ENCODE measurements at regions not wholly inside any gene's neighbourhood (a gene's known extent, or its start where the extent isn't known, plus 50 kb on each side); places are given as distances from the start of the nearest gene placed in this dataset.

GRCh38 chr12:92444763-92445162 lies 258.0 kb upstream of the PLEKHG7 start:
- TF ChIP-seq POLR2AphosphoS5 (IDR thresholded peaks at IDR 0.05; ENCODE audit: insufficient read depth in 1 of 2, low read depth in 1 of 2): no peak
- no peak for TF ChIP-seq CTCF (IDR thresholded peaks at IDR 0.05)
- no peak for TF ChIP-seq POLR2A (IDR thresholded peaks at IDR 0.05)
- intact Hi-C loops (cut with DNase I): no loop called here
- Histone ChIP-seq H3K36me3 (no peaks in the 10 kb centered on the region), H3K9me3 (no peaks in the 10 kb centered on the region), H3K27ac (peak overlapping the region; percentile 66), H3K27me3 (no peaks in the 10 kb centered on the region), H3K4me3 (no peak overlapping the region), H3K4me1 (peaks cover 25% of the 10 kb centered on the region)
- no peak for DNase-seq (ENCODE audit: extremely low spot score in 2 of 2)

GRCh38 chr12:92442782-92443181 lies 260.0 kb upstream of the PLEKHG7 start:
- no peaks in the 10 kb centered on the region for H3K9me3 ChIP-seq
- no peak for DNase-seq (ENCODE audit: extremely low spot score in 2 of 2)

GRCh38 chr12:92440072-92440471 lies 262.7 kb upstream of the PLEKHG7 start:
- TF ChIP-seq CTCF (IDR thresholded peaks at IDR 0.05) (no peak), POLR2AphosphoS5 (IDR thresholded peaks at IDR 0.05; ENCODE audit: insufficient read depth in 1 of 2, low read depth in 1 of 2) (no peak), POLR2A (IDR thresholded peaks at IDR 0.05) (no peak)
- Histone ChIP-seq H3K27me3 (no peaks in the 10 kb centered on the region), H3K4me1 (peaks cover 23% of the 10 kb centered on the region), H3K4me3 (no peak overlapping the region), H3K9me3 (no peaks in the 10 kb centered on the region), H3K27ac (no peak overlapping the region), H3K36me3 (no peaks in the 10 kb centered on the region)
- intact Hi-C loops (cut with DNase I): no loop called here
- DNase-seq (ENCODE audit: extremely low spot score in 2 of 2): no peak

More at GRCh38 chr12:92442782-92443181, 260.0 kb upstream of the PLEKHG7 start:
- Histone ChIP-seq H3K36me3 (no peaks in the 10 kb centered on the region), H3K27me3 (no peaks in the 10 kb centered on the region), H3K4me1 (peaks cover 41% of the 10 kb centered on the region), H3K4me3 (no peak overlapping the region), H3K27ac (no peak overlapping the region)
- TF ChIP-seq CTCF (IDR thresholded peaks at IDR 0.05): no peak
- no peak for TF ChIP-seq POLR2A (IDR thresholded peaks at IDR 0.05)
- TF ChIP-seq POLR2AphosphoS5 (IDR thresholded peaks at IDR 0.05; ENCODE audit: insufficient read depth in 1 of 2, low read depth in 1 of 2): no peak
- intact Hi-C loops (cut with DNase I): no loop called here

GRCh38 chr12:92439420-92439805 lies 263.4 kb upstream of the PLEKHG7 start:
- Histone ChIP-seq H3K27me3 (no peaks in the 10 kb centered on the region), H3K4me1 (peaks cover 18% of the 10 kb centered on the region), H3K36me3 (no peaks in the 10 kb centered on the region), H3K9me3 (no peaks in the 10 kb centered on the region), H3K27ac (no peak overlapping the region), H3K4me3 (no peak overlapping the region)
- TF ChIP-seq POLR2AphosphoS5 (IDR thresholded peaks at IDR 0.05; ENCODE audit: insufficient read depth in 1 of 2, low read depth in 1 of 2): no peak
- no peak for TF ChIP-seq CTCF (IDR thresholded peaks at IDR 0.05)
- no peak for TF ChIP-seq POLR2A (IDR thresholded peaks at IDR 0.05)
- DNase-seq (ENCODE audit: extremely low spot score in 2 of 2): no peak
- intact Hi-C loops (cut with DNase I): no loop called here

- DNase-seq (ENCODE audit: extremely low spot score in 2 of 2): no peak
- no peak overlapping the region for H3K27ac ChIP-seq
Measured at GRCh38 chr12:92438641-92439419, 264.0 kb upstream of the PLEKHG7 start.

More at GRCh38 chr12:92438641-92439419, 264.0 kb upstream of the PLEKHG7 start:
- no peaks in the 10 kb centered on the region for H3K9me3 ChIP-seq
- TF ChIP-seq POLR2A (IDR thresholded peaks at IDR 0.05) (no peak), POLR2AphosphoS5 (IDR thresholded peaks at IDR 0.05; ENCODE audit: insufficient read depth in 1 of 2, low read depth in 1 of 2) (no peak), CTCF (IDR thresholded peaks at IDR 0.05) (no peak)
- no peak overlapping the region for H3K4me3 ChIP-seq
- H3K36me3 ChIP-seq: no peaks in the 10 kb centered on the region
- intact Hi-C loops (cut with DNase I): no loop called here
- H3K27me3 ChIP-seq: no peaks in the 10 kb centered on the region
- H3K4me1 ChIP-seq: peaks cover 18% of the 10 kb centered on the region
